WTC11 (cell line): ENCODE measurements at regions not wholly inside any gene's neighbourhood (a gene's known extent, or its start where the extent isn't known, plus 50 kb on each side); places are given as distances from the start of the nearest gene placed in this dataset.

Source experiments
- ARID4B ChIP-seq: sonication (generic); formaldehyde crosslinking; IDR thresholded peaks from 2 replicates; pipeline ENCODE4 v1.8.0; 2023; ENCODE audit warnings: missing genetic modification reagents, mild to moderate bottlenecking, borderline replicate concordance
- CTCF ChIP-seq: fragments of 200-600 bp; IDR thresholded peaks from 2 replicates; pipeline ENCODE4 v1.8.0; 2022; ENCODE audit warnings: antibody characterized with exemption
- ELF4 ChIP-seq: sonication (generic); formaldehyde crosslinking; IDR thresholded peaks from 2 replicates; pipeline ENCODE4 v1.8.1; 2022; ENCODE audit warnings: low read depth, mild to moderate bottlenecking, moderate library complexity, missing genetic modification reagents
- FOXP4 ChIP-seq: sonication (generic); formaldehyde crosslinking; IDR thresholded peaks from 2 replicates; pipeline ENCODE4 v1.8.0; 2022; ENCODE audit warnings: mild to moderate bottlenecking, missing genetic modification reagents
- JUN ChIP-seq: sonication (generic); formaldehyde crosslinking; IDR thresholded peaks from 2 replicates; pipeline ENCODE4 v1.8.0; 2023; ENCODE audit warnings: mild to moderate bottlenecking, missing genetic modification reagents
- NFYB ChIP-seq: sonication (generic); formaldehyde crosslinking; conservative IDR thresholded peaks from 2 replicates; pipeline ENCODE4 v1.8.0; 2022; ENCODE audit warnings: low read depth, missing genetic modification reagents
- RORB ChIP-seq: fragments of 250-450 bp; sonication (Bioruptor Pico); IDR thresholded peaks from 2 replicates; pipeline ENCODE4 v1.9.0; 2021; ENCODE audit warnings: mild to moderate bottlenecking
- SMAD3 ChIP-seq: sonication (generic); formaldehyde crosslinking; IDR thresholded peaks from 2 replicates; pipeline ENCODE4 v1.8.0; 2022; ENCODE audit warnings: missing genetic modification reagents, mild to moderate bottlenecking, borderline replicate concordance

- no peak for TF ChIP-seq CTCF
- TF ChIP-seq ELF4 (CRISPR knock-in tag) = no peak
- TF ChIP-seq FOXP4 (CRISPR knock-in tag) = no peak
- TF ChIP-seq ARID4B (CRISPR knock-in tag) = no peak
- no peak for TF ChIP-seq RORB (CRISPR knock-in tag)
- no peak for TF ChIP-seq SMAD3 (CRISPR knock-in tag)
- no peak for TF ChIP-seq JUN (CRISPR knock-in tag)
- no peak for TF ChIP-seq NFYB (CRISPR knock-in tag)
Observed at GRCh38 chr9:24731754-24732153, 186.1 kb upstream of the IZUMO3 start.
